H1 (cell line): ENCODE measurements at regions not wholly inside any gene's neighbourhood (a gene's known extent, or its start where the extent isn't known, plus 50 kb on each side); places are given as distances from the start of the nearest gene placed in this dataset.

Experiments
- CBX8 ChIP-seq: fragments of 300-800, 300-1000 bp; sonication (generic); IDR thresholded peaks from 2 replicates; pipeline ENCODE4 v1.7.1; 2016; ENCODE audit warnings: low read depth, low read length, borderline replicate concordance
- EGR1 ChIP-seq: IDR thresholded peaks from 2 replicates; pipeline ENCODE4 v1.6.1; 2011; ENCODE audit warnings: low read depth, low read length, borderline replicate concordance
- KDM1A ChIP-seq: fragments of 200-600, 300-600 bp; sonication (generic); IDR thresholded peaks from 2 replicates; pipeline ENCODE4 v1.7.1; 2016; ENCODE audit warnings: mild to moderate bottlenecking, low read length, borderline replicate concordance
- TBP ChIP-seq: IDR thresholded peaks from 2 replicates; pipeline ENCODE4 v1.6.1; 2011; ENCODE audit warnings: low read depth, low read length, improper control_type of control experiment
- TF ChIP-seq, protein P1 (sequence below), 3 experiments: IDR thresholded peaks; 1 replicate in 2 of 3; 2 replicates in 1 of 3; pipeline versions ENCODE4 v1.5.1 to v1.6.1; 2011; ENCODE audit warnings: low read length in 3 of 3, mild to moderate bottlenecking in 3 of 3, inconsistent platforms in 2 of 3, low read depth in 1 of 3, moderate library complexity in 1 of 3; ENCODE audit not compliant: insufficient read depth in 1 of 3; ENCODE audit errors: control extremely low read depth in 1 of 3

DNA sequence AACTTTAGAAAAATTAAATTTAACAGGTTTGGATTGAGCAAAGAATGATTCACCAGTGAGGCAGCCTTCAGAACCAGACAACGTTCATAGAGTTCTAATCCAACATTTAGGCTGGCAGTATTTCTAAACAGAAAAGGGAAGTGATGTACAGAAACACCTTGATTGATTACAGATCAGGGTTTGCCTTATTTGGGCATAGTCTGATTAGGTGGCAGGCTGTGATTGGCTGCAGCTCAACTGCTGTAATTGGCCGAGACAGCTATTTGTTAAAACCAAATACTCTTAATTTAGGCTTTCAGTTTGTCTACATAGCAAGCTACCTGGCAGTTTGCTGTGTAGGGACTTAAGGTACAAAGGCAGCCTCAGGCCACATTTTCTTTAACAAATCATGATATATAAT lies 802.5 kb downstream of the IPMK start:
- TF ChIP-seq KDM1A (no peak), CBX8 (no peak), TBP (no peak), EGR1 (no peak)
- TF ChIP-seq, protein P1, sequence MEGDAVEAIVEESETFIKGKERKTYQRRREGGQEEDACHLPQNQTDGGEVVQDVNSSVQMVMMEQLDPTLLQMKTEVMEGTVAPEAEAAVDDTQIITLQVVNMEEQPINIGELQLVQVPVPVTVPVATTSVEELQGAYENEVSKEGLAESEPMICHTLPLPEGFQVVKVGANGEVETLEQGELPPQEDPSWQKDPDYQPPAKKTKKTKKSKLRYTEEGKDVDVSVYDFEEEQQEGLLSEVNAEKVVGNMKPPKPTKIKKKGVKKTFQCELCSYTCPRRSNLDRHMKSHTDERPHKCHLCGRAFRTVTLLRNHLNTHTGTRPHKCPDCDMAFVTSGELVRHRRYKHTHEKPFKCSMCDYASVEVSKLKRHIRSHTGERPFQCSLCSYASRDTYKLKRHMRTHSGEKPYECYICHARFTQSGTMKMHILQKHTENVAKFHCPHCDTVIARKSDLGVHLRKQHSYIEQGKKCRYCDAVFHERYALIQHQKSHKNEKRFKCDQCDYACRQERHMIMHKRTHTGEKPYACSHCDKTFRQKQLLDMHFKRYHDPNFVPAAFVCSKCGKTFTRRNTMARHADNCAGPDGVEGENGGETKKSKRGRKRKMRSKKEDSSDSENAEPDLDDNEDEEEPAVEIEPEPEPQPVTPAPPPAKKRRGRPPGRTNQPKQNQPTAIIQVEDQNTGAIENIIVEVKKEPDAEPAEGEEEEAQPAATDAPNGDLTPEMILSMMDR (IDR thresholded peaks at IDR 0.05; ENCODE audit: control extremely low read depth in 1 of 3, insufficient read depth in 1 of 3, low read depth in 1 of 3, low read length in 3 of 3), result no peak
